HG03103 (cell line): ENCODE measurements at regions not wholly inside any gene's neighbourhood (a gene's known extent, or its start where the extent isn't known, plus 50 kb on each side); places are given as distances from the start of the nearest gene placed in this dataset.
"Not testable (repeated sequence)": the region's sequence is repeated elsewhere in the genome, so short reads cannot be mapped to it uniquely, and the experiment has no call there.

ENCODE experiments used
- ATAC-seq: cut with Tn5 transposase; IDR thresholded peaks from one replicate; pipeline ENCODE4 v1.9.1; 2021; ENCODE audit warnings: low read depth; ENCODE audit not compliant: unreplicated experiment

DNA sequence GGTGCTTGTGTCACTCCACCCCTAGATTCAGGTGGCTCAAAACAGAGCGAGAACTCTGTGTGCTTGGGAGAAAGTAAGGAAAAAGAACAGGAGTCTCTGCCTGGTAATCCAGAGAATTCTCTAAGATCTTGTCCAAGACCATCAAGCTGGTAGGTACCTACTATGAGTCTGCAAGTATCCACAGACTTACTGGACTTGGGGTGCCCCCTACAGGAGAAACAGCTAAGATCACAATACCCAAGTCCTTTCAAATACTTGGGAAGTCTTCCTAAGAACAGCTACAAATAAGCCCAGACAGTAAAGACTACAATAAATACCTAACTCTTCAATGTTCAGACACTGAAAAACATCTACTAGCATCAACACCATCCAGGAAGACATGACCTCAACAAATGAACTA, 1143.6 kb upstream of the ACVR2A start:
- no peak for ATAC-seq

DNA sequence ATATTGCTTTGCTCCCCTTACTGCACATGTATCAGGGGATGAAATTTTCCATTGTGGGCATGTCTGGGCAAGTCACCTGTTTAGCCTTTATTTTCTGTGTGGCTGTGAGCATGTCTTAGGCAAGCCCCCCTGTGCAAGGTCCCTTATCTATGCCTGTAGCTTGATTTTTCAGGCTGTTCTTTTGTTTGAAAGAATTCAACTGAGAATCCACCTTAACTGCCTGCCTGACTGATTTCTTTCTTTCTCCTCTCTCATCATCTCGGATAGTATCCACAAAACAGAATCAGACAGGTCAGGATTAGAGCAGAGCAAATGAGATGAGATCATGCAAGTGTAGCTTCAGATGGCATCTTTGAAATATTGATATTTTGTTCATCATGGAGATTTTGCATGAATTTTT, 1147.5 kb upstream of the ACVR2A start:
- no peak for ATAC-seq

DNA sequence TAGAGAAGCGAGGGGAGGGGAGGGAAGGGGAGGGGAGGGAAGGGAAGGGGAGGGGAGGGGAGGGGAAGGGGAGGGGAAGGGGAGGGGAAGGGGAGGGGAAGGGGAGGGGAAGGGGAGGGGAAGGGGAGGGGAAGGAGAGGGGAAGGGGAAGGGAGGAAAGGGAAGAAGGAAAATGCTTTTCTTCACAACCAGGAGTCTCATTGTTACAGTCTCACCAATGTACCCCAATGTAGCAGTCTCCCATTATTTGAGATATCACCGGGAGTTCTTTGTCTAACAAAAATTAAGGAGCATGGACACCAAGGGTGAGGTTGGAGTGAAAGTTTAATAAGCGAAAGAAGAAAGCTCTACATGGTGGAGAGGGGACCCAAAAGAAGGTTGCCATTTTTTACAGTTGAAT, 1148.0 kb upstream of the ACVR2A start:
- ATAC-seq: not testable (repeated sequence)

DNA sequence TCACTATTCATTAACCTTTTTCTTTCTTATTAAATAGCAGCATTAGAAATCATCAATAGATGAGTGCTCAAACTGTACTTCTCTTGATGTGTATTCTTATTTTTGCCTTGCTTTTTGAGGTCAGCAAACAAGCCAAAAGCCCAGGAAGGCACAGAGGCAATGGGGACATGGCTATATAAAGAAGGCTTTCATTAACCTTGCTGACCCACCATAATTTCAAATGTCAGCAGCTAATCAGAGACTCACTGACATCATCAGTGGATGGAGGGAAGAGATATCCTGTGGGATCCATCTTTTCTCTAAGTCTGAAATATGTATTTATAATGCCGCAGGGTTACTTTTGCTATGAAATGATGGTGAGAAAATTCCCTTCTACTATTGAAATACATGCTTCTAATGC, 1162.8 kb upstream of the ACVR2A start:
- no peak for ATAC-seq

DNA sequence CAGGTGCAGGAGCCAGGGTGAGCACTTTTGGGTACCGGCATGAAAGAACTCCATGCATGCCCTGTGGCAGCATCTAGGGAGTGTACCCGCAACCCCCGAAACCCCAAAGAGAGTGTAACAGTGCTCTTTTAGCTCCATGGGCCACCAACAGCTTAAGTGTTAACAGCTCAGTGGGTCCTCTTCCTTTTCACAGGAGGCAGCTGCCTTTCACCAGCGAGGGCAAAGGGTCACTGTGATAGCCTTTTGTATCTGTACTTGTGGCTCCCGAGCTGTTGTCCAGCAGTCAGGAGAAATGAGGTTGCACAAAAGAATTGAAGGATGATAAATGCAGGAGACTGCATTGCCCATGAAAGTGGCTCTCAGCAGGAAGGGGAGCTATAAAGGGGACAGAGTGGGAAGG, 1166.3 kb upstream of the ACVR2A start:
- ATAC-seq: no peak

DNA sequence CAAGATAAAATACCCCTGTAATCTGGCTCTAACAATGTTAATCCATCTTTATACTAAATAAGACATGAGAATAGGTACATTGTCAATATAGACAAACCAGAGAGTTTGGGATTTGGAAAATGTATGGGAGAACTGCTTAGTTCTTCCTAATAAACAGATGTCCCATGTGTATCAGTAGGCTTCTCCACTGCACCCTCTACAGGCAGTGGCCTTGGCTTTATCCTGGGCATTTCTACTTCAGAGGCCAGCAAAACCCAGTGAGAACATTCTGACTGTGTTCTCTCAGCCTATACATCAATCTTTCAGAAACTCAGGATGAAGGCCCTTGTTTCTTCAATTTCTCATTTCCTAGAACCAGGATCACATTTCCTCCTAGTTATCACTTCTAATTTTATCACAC, 1167.5 kb upstream of the ACVR2A start:
- no peak for ATAC-seq

DNA sequence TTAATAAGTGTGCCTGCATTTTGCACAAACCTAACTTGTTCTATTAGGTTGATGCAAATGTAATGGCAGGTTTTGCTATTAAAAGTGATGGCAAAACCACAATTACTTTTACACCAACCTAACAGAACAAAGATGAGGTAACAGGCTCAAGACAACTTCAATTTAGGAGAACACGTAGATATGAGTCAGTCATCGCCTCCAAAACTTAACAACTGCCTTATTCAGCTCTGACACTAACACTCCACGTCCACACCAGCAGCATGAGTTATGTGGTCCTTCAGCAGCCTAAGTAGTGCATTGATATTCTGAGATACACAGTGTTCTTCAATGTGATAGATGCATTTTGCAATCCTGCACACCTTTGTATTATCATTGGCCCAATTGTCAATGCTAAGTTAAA, 1175.1 kb upstream of the ACVR2A start:
- ATAC-seq: no peak

DNA sequence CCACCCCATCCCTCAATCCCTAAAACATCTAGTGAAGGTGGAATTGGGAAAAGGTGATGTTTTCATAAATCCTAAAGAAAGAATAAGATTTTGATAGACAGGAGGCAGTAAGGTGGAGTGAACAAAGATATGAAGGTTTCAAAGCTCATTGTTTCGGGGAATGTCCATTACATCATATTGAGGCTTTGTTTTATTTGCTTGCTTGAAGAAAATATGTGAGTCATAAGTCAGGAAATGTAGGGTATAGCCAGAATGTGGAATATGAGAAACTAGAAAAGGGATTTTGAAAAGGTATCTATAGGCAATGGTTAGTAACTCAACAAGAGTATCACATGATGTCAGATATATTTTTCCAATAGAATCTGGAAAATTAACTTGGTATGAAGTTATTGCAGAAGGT, 1178.5 kb upstream of the ACVR2A start:
- no peak for ATAC-seq

DNA sequence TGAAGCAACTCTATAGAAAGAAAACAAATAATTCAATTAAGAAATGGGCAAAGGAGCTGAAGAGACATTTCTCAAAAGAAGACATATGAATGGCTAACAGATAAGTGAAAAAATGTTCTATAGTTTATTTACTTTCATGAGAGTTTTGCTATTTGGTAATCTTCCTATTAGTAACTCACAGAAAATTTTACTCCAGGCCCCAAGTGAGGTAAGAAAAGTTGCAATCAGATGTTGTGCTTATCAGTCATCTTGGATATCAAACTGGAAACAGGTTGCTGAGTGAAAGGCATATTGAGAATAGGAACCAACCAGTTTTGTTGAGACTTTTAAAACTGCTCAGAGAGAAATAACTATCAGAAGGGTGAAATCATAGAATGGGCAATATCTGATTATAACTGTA, 1179.0 kb upstream of the ACVR2A start:
- no peak for ATAC-seq

DNA sequence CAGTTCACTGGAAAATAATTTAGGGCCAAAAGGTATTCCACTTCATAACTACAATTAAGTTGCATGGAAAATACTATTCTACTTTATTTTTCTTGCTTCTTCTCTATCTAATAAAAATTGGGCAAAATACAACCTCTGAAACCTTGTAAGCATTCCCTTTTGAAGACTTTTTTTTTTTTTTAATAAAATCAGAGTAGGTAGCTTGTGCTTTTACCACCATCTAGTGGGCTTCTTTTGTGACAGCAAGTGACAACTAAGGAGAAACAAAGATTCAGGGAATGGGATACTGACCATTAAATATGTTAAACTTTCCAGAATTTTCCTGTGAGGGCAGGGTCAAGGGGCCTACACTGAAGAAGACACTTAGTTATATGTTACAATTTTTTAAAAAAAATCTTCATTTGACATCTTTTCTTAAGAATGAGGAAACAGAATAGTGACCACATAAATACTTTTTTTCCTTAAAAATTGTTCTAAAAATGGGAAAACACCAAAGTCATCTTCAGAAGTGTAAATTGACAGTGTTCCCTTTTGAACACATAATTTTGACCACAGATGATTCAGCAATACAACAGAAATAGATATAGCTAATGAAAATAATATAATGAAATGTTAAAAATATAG, 1183.2 kb upstream of the ACVR2A start:
- no peak for ATAC-seq

DNA sequence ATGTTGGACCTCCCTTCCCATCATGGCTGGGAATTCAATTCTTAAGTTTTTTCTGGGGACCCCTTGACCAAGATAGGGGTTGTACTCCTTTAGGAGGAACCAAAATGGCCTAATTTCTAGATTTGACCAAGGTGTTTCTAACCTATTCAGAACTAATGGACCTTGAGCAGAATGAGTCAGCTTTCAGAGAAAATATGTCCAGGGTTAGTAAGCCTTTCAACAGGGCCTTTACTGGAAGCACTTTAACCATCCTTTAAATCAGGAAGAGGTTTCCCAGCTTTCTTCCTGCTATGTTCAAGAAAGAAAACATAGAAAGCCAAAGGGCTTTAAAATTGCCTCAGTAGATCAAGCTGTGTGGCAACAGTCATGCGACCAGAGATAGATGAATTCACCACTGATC, 1184.9 kb upstream of the ACVR2A start:
- ATAC-seq: no peak

DNA sequence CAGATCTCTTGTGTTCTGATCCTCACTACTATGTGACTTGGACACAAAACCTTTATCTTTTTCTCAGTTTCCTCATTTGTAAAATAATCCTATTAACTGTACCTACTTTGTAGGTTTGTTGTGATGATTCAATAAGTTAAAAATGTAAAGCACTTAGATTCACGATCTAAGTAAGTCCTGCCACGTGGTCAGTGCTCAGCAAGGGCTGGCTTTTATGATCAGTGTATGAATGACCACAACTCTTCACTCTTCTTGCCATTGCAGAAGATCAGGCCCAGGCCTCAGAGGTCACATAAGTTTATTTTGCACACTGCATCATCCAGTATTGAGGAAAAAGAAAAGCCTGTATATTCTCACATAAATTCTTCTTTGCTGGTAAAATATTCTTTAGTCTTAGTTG, 1192.5 kb upstream of the ACVR2A start:
- no peak for ATAC-seq

DNA sequence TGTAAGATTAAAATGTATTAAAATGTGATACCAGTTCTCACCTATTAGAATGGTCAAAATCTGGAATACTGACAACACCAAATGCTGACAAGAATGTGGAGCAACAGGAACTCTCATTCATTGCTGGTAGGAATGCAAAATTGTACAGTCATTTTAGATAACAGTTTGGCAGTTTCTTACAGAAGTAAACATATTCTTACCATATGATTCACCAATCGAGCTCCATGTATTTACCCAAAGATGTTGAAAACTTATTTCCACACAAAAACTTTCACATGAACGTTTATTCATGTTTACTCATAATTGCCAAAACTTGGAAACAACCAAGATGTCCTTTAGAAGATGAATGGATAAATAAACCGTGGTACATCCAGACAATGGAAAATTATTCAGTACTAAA, 1193.5 kb upstream of the ACVR2A start:
- ATAC-seq: no peak

DNA sequence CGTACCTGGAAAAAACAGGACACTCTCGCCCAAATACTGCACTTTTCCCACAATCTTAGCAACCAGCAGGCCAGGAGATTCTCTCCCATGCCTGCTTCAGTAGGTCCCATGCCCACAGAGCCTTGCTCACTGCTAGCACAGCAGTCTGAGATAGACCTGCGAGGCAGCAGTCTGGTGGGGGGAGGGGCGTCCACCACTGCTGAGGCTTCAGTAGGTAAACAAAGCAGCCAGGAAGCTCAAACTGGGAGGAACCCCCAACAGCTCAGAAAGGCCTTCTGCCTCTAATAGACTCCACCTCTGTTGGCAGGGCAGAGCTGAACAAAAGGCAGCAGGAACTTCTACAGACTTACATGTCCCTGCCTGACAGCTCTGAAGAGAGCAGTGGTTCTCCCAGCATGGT, 1202.8 kb upstream of the ACVR2A start:
- ATAC-seq: no peak

DNA sequence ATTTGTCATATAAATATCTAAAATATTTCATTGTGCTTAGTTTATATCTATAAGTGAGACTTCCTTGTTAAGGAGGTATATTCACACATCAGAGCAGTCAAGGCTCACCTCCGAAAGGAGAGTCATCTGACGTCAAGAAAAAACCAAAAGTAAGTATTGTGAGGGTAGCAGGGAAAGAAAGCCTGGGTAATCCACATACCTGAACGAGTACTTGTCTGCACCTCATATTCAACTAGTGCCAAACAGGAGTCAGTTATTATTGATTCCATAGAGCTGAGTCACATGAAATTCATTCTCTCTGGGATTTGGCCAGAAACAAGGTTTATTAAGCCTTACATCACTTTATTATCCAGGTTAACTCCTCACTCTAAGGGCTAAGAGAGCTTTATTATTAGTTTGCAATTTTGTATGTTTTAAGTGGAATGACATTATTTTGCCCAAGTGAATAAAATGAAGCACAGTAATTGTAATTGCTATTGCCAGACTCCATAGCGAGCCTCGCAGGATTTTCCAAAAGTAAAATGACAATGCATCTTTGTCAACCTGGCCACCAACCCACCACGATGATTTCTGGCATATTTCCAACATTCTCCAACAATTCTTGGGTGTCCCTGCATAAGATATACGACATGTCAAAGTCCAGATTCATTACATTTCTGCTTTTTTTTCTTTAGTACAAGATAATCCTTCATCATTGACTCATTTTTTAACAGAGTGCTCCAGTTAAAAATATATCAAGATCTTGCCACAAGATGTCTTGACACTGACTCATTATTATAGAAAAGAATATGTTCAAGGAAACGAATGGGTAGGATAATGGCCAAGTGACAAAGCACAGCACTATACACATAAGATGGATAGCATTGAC, 1210.4 kb upstream of the ACVR2A start:
- no peak for ATAC-seq

DNA sequence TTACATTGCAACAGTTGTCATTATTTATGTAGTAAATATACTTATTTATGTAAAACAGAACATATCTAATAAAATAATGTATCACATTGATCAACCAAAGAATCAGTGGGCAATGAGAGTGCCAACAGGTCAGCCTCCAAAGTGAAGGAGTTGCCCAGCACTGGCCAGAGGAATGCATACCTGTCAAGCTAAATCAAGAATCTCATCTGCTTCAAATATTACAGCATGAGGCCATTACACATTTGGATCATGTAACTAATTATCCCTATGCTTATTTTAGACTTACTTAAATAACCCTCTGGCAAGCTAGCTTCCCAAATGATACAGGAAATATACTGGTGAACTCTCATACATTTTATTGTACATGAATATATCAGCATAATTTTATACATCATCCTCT, 1211.7 kb upstream of the ACVR2A start:
- ATAC-seq: no peak

DNA sequence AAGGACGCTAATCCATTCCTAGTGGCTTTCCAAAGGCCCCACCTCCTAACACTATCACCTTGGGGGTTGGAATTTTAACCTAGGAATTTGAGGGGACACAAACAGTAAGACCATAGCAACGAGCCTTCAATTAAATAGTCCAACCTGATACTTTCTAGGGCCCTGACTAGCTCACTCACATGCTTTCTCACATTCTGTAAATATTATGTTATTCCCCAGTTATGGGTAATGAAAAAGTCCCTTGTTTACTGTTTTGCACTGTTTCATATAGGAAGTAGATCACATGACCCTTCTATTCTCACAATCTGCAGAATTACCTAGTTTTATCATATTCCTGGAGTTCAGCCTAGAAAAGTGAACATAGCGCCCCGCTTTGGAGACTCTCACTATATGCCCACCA, 1212.1 kb upstream of the ACVR2A start:
- no peak for ATAC-seq

DNA sequence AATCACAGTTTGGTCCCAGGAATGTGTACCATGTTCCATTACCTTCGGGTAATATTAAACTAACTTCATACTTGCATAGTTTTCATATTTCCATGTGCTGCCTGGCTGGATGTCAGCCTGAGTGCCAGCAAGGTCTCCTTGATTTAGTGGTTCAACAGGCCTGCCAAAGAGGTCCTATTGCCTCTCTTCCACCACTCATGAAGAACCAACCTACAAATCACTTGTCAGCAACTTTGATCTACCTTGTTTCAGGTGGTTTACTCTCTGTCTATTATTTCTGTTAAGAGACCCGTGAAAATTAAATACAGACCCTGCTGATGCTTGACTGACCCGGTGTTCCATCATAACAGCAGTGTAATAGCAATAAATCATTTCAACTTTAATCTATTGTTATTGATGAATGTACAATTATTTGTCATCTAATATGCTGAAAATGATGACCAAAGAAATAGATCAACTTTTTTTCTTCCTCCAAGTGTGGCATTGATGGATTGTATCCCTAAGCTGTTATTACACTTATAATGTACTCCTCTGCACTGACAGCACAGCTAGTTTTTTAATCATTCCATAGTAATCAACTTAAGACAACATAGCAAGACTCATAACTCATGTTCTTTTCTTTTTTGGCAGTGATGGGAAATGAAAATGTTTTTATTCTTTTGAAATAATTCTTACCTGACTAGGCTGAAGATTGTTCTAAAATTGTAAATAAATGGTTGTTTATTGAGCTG, 1220.2 kb upstream of the ACVR2A start:
- ATAC-seq: no peak

DNA sequence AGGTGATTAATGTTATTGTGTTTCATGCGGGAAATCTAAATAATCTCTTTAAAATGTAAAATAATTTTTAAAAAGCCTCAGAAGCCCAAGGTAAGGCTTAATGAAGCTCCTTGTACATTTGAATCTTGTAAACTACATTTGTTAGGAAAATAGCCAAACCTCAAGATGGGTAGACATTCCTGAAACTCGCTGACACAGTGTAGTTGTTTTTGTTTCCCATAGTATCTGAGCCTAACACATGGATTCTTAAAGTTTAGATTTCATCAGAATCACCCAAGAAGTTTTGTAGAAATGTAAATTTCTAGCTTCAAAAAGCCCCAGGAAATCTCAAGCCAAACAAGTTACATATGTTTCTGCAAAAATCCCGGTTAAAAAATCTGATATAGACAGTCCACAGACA, 1221.1 kb upstream of the ACVR2A start:
- no peak for ATAC-seq

DNA sequence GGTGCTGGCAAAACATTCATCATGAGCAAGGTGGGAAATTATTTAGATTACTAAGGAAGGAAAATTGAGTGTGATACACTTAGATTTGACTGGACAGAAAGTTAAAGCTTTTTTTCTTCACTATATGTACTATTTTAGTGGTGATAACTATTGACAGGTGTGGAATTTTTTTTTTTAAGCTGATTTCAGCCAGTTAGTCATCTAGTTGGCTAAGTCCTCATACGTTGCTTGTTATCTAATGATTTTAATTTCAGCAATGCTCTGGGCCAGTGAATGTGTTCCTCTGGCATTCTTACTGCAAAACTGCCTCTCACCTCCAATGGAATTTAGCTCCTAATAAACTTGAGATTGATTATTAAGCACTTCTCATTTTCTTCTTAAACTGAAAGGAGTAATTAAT, 1223.2 kb upstream of the ACVR2A start:
- no peak for ATAC-seq

DNA sequence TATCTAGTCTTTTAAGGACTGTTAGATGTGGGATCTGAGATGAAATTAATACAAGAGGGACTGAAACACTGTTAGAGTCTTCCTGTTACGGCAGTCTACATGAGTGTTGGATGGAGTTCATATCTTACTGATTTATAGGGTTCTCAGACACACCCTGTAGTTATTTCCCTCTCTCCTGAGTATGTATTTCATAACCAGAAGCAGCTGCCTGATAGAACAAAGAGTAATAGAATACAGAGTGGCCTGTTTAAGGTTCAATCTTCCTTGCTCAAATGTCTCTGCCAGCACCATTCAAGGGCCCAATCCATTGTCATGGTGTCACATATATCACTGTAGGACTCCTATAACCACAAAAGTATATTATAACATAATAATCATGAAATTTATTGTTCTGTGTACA, 1229.1 kb upstream of the ACVR2A start:
- ATAC-seq: no peak

DNA sequence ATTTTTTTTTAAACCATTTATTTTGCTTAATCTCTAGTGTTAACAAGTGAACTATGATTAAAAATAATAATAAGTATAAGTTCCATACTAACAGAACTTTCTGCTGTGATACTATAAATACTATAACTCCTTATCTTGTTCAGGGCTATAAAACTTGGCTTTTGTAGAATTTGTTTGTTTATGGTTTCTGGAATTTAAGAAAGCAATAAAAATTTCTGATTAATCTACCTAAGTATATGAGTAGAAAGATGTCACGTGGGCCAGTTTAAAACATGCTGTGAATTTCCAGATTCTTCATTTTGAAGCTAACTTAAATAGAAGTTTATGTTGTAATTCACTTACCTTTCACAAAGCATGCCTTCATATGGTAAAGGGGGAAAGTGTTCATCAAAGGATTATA, 1236.3 kb upstream of the ACVR2A start:
- no peak for ATAC-seq
